DND-41 (cell line): ENCODE measurements at regions not wholly inside any gene's neighbourhood (a gene's known extent, or its start where the extent isn't known, plus 50 kb on each side); places are given as distances from the start of the nearest gene placed in this dataset.

Experiments
- ATAC-seq: fragments of 200-7000 bp; cut with Tn5 transposase; 3 replicates; pipeline ENCODE4 v1.9.1; 2021; ENCODE audit warnings: low read depth; ENCODE audit not compliant: insufficient read depth
- DNase-seq: peaks from one replicate; pipeline ENCODE4 v3.0.0-alpha.2; 2020
- H2AFZ ChIP-seq: 2 replicates; pipeline ENCODE4 v1.6.0; 2012; ENCODE audit warnings: low read depth, low read length
- H3K27ac ChIP-seq: 2 replicates; pipeline ENCODE4 v1.5.1; 2012; ENCODE audit warnings: low read length, inconsistent platforms
- H3K27me3 ChIP-seq: fragments of 200-600 bp; sonication (generic); 2 replicates; pipeline ENCODE4 v1.6.0; 2012; ENCODE audit warnings: low read length, mild to moderate bottlenecking, inconsistent platforms; ENCODE audit not compliant: insufficient read depth, poor library complexity
- H3K36me3 ChIP-seq: 2 replicates; pipeline ENCODE4 v1.5.1; 2012; ENCODE audit warnings: low read length, inconsistent platforms; ENCODE audit not compliant: insufficient read depth
- H3K4me1 ChIP-seq: 2 replicates; pipeline ENCODE4 v1.5.1; 2012; ENCODE audit warnings: mild to moderate bottlenecking, low read length; ENCODE audit not compliant: insufficient read depth
- H3K4me2 ChIP-seq: 2 replicates; pipeline ENCODE4 v1.6.0; 2012; ENCODE audit warnings: mild to moderate bottlenecking, moderate library complexity, low read length, inconsistent platforms; ENCODE audit not compliant: insufficient read depth
- H3K4me3 ChIP-seq, 2 experiments: fragments of 200-600 bp in 1 of 2; shearing (Covaris generic) in 1 of 2; 2 replicates each; pipeline ENCODE4 v1.5.1; 2012 to 2016; ENCODE audit warnings: inconsistent platforms in 2 of 2, low read length in 2 of 2, mild to moderate bottlenecking in 2 of 2, low read depth in 1 of 2, moderate library complexity in 1 of 2
- H3K79me2 ChIP-seq: 2 replicates; pipeline ENCODE4 v1.6.0; 2012; ENCODE audit warnings: low read length, inconsistent platforms; ENCODE audit not compliant: insufficient read depth
- H3K9ac ChIP-seq: 2 replicates; pipeline ENCODE4 v1.6.0; 2012; ENCODE audit warnings: low read depth, mild to moderate bottlenecking, inconsistent platforms, low read length, moderate library complexity
- H3K9me3 ChIP-seq: 2 replicates; pipeline ENCODE4 v1.5.1; 2012; ENCODE audit warnings: low read length, moderate library complexity, mild to moderate bottlenecking, inconsistent platforms; ENCODE audit not compliant: insufficient read depth, severe bottlenecking
- H4K20me1 ChIP-seq: 2 replicates; pipeline ENCODE4 v1.6.0; 2012; ENCODE audit warnings: low read length; ENCODE audit not compliant: insufficient read depth
- EZH2 ChIP-seq: IDR thresholded peaks from 3 replicates; pipeline ENCODE4 v1.6.1; 2012; ENCODE audit warnings: borderline replicate concordance, low read depth, mild to moderate bottlenecking, moderate library complexity, low read length, inconsistent platforms; ENCODE audit not compliant: severe bottlenecking
- TF ChIP-seq, protein P1 (sequence below): IDR thresholded peaks from 2 replicates; pipeline ENCODE4 v1.5.1; 2012; ENCODE audit warnings: borderline replicate concordance, low read length, moderate library complexity, mild to moderate bottlenecking; ENCODE audit not compliant: poor library complexity, severe bottlenecking; ENCODE audit errors: extremely low read depth

GRCh38 chr14:100471441-100472093 lies 115.7 kb downstream of the BEGAIN start:
- Histone ChIP-seq H3K27me3 (no peaks in the 10 kb centered on the region), H3K4me1 (no peaks in the 10 kb centered on the region), H3K4me3 (no peak overlapping the region), H3K27ac (no peak overlapping the region), H3K9ac (no peak overlapping the region), H3K4me2 (no peak overlapping the region), H3K9me3 (no peaks in the 10 kb centered on the region), H2AFZ (no peak overlapping the region), H3K36me3 (no peaks in the 10 kb centered on the region), H4K20me1 (no peaks in the 10 kb centered on the region), H3K79me2 (no peaks in the 10 kb centered on the region)
- TF ChIP-seq, protein P1, sequence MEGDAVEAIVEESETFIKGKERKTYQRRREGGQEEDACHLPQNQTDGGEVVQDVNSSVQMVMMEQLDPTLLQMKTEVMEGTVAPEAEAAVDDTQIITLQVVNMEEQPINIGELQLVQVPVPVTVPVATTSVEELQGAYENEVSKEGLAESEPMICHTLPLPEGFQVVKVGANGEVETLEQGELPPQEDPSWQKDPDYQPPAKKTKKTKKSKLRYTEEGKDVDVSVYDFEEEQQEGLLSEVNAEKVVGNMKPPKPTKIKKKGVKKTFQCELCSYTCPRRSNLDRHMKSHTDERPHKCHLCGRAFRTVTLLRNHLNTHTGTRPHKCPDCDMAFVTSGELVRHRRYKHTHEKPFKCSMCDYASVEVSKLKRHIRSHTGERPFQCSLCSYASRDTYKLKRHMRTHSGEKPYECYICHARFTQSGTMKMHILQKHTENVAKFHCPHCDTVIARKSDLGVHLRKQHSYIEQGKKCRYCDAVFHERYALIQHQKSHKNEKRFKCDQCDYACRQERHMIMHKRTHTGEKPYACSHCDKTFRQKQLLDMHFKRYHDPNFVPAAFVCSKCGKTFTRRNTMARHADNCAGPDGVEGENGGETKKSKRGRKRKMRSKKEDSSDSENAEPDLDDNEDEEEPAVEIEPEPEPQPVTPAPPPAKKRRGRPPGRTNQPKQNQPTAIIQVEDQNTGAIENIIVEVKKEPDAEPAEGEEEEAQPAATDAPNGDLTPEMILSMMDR, result no peak
- TF ChIP-seq EZH2, result no peak
- ATAC-seq, result no peak
- no peak for DNase-seq

DNA sequence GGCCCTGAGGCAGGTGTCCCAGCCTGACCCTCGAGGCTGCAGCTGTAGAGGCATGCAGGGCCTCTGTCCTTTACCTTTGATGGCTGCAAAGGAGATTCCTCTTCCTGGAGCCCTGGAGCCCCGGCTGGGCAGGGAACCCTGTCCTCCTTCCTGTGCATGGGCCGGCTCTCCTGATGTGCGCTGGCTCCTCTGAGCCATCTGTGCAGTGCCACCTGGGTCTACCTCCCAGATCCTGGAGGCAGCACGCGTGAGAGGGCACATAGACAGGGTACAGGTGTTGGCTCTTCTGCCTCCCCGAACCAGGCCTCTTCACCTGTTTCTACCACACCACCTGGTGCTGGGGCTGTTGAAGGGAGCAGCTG lies 115.1 kb downstream of the BEGAIN start:
- no peaks in the 10 kb centered on the region for H3K36me3 ChIP-seq
- H2AFZ ChIP-seq, result no peak overlapping the region
- H3K27me3 ChIP-seq, result no peaks in the 10 kb centered on the region
- H4K20me1 ChIP-seq, result no peaks in the 10 kb centered on the region
- H3K4me3 ChIP-seq, result no peak overlapping the region
- ATAC-seq (no peak), DNase-seq (no peak)
- TF ChIP-seq, protein P1, result no peak
- H3K9ac ChIP-seq, result no peak overlapping the region
- H3K79me2 ChIP-seq, result no peaks in the 10 kb centered on the region
- no peaks in the 10 kb centered on the region for H3K9me3 ChIP-seq
- H3K27ac ChIP-seq, result no peak overlapping the region
- no peak overlapping the region for H3K4me2 ChIP-seq
- H3K4me1 ChIP-seq, result no peaks in the 10 kb centered on the region

DNA sequence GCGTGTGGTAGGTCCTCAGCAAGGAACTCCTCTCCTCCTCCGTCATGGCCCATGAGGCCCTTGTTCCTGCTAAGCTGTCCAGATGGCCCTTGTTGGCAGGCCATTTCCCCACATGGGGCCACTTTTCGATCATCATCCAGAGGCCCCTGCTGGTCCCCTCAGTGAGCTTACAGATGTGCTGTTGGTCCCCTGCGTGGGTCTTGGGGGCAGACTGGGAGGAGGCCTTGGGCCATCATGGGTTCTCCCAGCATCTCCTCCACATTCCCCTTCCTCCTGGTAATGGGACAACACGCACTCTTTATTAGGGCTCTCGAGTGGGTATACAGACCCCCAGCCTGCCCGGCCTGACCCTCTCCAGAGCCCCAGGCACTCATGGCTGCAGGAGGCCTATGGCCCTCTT lies 114.7 kb downstream of the BEGAIN start:
- Histone ChIP-seq H3K79me2 (no peaks in the 10 kb centered on the region), H3K27ac (no peak overlapping the region), H3K9ac (no peak overlapping the region), H2AFZ (no peak overlapping the region), H3K36me3 (no peaks in the 10 kb centered on the region), H3K4me3 (no peak overlapping the region), H3K9me3 (no peaks in the 10 kb centered on the region), H3K27me3 (no peaks in the 10 kb centered on the region), H3K4me1 (no peaks in the 10 kb centered on the region), H3K4me2 (no peak overlapping the region), H4K20me1 (no peaks in the 10 kb centered on the region)
- no peak for DNase-seq
- no peak for ATAC-seq
- TF ChIP-seq, protein P1, result no peak
- no peak for TF ChIP-seq EZH2

DNA sequence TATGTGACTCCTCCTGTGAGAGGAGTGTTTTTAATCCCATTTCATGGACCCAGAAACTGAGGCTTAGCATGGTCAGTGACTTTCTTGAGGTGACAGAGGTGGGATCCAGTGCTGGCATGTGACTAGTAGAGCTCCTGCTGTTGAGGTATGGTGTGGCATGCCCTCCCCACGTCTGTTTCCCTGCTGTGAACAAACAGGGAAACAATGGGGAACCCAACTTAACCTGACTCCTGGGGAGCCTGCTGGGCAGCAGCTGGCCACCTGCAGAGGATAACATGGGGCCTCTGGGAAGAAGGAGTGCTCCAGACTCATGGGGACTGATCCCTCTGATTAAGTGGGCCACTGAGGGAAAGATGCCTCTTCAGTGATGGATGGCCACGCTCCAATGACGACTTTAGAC lies 114.0 kb downstream of the BEGAIN start:
- H3K9ac ChIP-seq, result no peak overlapping the region
- H3K79me2 ChIP-seq, result no peaks in the 10 kb centered on the region
- no peak overlapping the region for H3K4me2 ChIP-seq
- no peak overlapping the region for H2AFZ ChIP-seq
- H3K4me3 ChIP-seq, result no peak overlapping the region
- ATAC-seq (no peak), DNase-seq (no peak)
- H4K20me1 ChIP-seq, result no peaks in the 10 kb centered on the region
- no peak for TF ChIP-seq EZH2
- TF ChIP-seq, protein P1, result no peak
- H3K9me3 ChIP-seq, result no peaks in the 10 kb centered on the region
- H3K27ac ChIP-seq, result no peak overlapping the region
- no peaks in the 10 kb centered on the region for H3K36me3 ChIP-seq
- no peaks in the 10 kb centered on the region for H3K4me1 ChIP-seq
- H3K27me3 ChIP-seq, result no peaks in the 10 kb centered on the region
